ELR (cell line): ENCODE measurements at regions not wholly inside any gene's neighbourhood (a gene's known extent, or its start where the extent isn't known, plus 50 kb on each side); places are given as distances from the start of the nearest gene placed in this dataset.
"Not testable (repeated sequence)": the region's sequence is repeated elsewhere in the genome, so short reads cannot be mapped to it uniquely, and the experiment has no call there.

ENCODE experiments used
- DNase-seq: peaks from one replicate; pipeline ENCODE4 v3.0.0-alpha.2; 2015; ENCODE audit warnings: low read depth

GRCh38 chr6:23511817-23512216 lies 614.2 kb upstream of the NRSN1 start:
- DNase-seq: no peak

GRCh38 chr6:23518294-23518693 lies 607.7 kb upstream of the NRSN1 start:
- DNase-seq: no peak

- DNase-seq: no peak
These were observed 603.0 kb upstream of the NRSN1 start for GRCh38 chr6:23522792-23523547.

- no peak for DNase-seq
These were observed 602.2 kb upstream of the NRSN1 start for GRCh38 chr6:23523771-23524170.

GRCh38 chr6:23524548-23524947 lies 601.5 kb upstream of the NRSN1 start:
- no peak for DNase-seq

- DNase-seq: no peak
These were observed 599.5 kb upstream of the NRSN1 start for GRCh38 chr6:23526526-23526925.

GRCh38 chr6:23529902-23530301 lies 596.1 kb upstream of the NRSN1 start:
- no peak for DNase-seq

- no peak for DNase-seq
These were observed 594.3 kb upstream of the NRSN1 start for GRCh38 chr6:23531666-23532065.

- DNase-seq: no peak
These were observed 593.8 kb upstream of the NRSN1 start for GRCh38 chr6:23532227-23532626.

GRCh38 chr6:23533311-23533710 lies 592.7 kb upstream of the NRSN1 start:
- DNase-seq: no peak

- DNase-seq: no peak
These were observed 592.1 kb upstream of the NRSN1 start for GRCh38 chr6:23533944-23534343.

- DNase-seq: no peak
These were observed 591.7 kb upstream of the NRSN1 start for GRCh38 chr6:23534351-23534750.

- no peak for DNase-seq
These were observed 590.9 kb upstream of the NRSN1 start for GRCh38 chr6:23535101-23535500.

GRCh38 chr6:23537828-23538227 lies 588.2 kb upstream of the NRSN1 start:
- no peak for DNase-seq

GRCh38 chr6:23547851-23548250 lies 578.2 kb upstream of the NRSN1 start:
- no peak for DNase-seq

- not testable (repeated sequence) for DNase-seq
These were observed 571.1 kb upstream of the NRSN1 start for GRCh38 chr6:23554953-23555352.

GRCh38 chr6:23559587-23560343 lies 566.2 kb upstream of the NRSN1 start:
- DNase-seq: no peak

- no peak for DNase-seq
These were observed 564.3 kb upstream of the NRSN1 start for GRCh38 chr6:23561732-23562131.

GRCh38 chr6:23562554-23562953 lies 563.5 kb upstream of the NRSN1 start:
- no peak for DNase-seq

GRCh38 chr6:23563323-23563722 lies 562.7 kb upstream of the NRSN1 start:
- DNase-seq: no peak

- no peak for DNase-seq
These were observed 559.6 kb upstream of the NRSN1 start for GRCh38 chr6:23566418-23566817.

GRCh38 chr6:23568292-23568691 lies 557.7 kb upstream of the NRSN1 start:
- DNase-seq: no peak

GRCh38 chr6:23584134-23584763 lies 541.8 kb upstream of the NRSN1 start:
- no peak for DNase-seq
